ENCODE measurements at regions not wholly inside any gene's neighbourhood (a gene's known extent, or its start where the extent isn't known, plus 50 kb on each side); places are given as distances from the start of the nearest gene placed in this dataset.
A peak's percentile ranks its signal among the peaks of the same experiment; 100 is the strongest.

GRCh38 chr14:76974365-76974764 is 54.1 kb downstream of the IRF2BPL start:
- DNase-seq, result no peak

GRCh38 chr14:76971549-76971948 is 57.0 kb downstream of the IRF2BPL start:
- no peak for DNase-seq

DNA sequence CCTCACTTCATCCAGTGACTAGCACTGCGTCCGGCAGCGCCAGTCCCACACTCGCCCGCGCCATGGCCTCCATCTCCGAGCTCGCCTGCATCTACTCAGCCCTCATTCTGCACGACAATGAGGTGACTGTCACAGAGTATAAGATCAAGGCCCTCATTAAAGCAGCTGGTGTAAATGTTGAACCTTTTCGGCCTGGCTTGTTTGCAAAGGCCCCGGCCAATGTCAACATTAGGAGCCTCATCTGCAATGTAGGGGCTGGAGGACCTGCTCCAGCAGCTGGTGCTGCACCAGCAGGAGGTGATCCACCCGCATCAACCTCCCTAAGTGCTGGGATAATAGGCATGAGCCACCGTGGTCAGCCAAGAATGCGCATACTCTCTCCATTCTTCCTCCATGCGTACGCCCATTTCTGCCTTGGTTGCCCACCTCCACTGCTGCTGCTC is 59.9 kb downstream of the IRF2BPL start:
- no peak for DNase-seq

DNA sequence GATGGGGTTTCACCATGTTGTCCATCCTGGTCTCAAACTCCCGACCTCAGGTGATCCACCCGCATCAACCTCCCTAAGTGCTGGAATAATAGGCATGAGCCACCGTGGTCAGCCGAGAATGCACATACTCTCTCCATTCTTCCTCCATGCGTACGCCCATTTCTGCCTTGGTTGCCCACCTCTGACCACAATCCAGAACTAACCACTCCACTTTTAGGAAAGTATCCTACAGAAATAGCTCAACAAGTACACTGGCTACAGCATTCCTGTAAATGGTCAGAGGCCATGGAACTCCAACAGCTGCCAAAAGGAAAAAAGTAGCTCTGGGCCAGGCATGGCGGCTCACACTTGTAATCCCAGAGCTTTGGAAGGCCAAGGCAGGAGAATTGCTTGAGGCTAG is 60.7 kb downstream of the IRF2BPL start:
- DNase-seq, result no peak

- DNase-seq, result no peak
Measured at GRCh38 chr14:76965232-76965631, 63.3 kb downstream of the IRF2BPL start.

DNA sequence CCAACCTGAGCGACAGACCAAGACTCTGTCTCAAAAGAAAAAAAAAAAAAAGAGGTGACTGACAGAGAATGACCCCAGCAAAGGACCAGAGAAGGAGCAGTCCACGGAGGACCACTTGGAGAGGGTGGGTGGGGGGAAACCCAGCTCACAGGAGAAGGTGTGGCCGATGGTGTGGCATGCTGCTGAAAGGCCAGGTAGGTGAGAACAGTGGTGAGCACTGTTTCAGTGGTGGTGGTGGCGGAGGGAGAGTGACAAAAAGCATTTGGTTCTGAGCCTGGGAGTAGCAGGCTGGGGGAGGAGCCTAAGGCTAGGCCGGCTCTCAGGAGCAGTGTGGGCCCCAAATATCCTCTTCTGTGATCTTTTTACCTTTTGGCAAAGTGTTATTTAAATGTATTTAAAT is 63.8 kb downstream of the IRF2BPL start:
- DNase-seq, result no peak

- no peak for DNase-seq
Measured at GRCh38 chr14:76963372-76963771, 65.1 kb downstream of the IRF2BPL start.

- no peak for DNase-seq
Measured at GRCh38 chr14:76962303-76962660, 66.2 kb downstream of the IRF2BPL start.

DNA sequence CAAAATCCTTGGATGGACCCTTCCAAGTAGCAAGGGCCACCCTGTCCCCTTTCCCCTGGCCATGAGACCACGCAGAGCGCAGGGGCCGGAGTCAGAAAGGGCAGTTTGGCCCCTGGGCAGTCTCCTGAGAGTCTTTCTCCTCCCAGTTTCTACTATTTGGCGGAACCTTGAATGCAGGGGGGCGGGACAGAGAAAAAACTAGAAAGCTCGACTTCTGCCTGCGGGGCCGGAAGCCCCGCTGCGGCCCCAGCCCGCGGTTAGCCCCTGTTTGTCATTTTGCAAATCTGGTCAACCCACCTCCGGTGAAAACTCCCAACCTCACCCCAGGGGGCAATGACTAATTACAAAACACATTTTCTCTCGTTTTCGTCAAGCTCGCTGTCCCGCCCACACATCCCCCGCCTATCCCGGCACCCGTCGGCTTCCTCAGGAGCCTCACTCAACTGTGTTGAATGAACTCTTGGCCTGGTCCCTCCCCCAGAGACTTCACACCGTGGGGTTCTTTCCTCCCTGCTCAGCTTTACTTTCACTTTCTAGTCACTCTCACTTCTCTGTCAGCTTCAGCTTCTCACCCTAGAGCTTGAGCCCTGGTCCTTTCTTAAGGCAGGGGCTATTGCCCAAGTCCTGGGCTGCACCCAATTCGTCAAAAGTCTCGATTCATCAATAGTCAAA is 66.7 kb downstream of the IRF2BPL start:
- peak; percentile 98 for DNase-seq

DNA sequence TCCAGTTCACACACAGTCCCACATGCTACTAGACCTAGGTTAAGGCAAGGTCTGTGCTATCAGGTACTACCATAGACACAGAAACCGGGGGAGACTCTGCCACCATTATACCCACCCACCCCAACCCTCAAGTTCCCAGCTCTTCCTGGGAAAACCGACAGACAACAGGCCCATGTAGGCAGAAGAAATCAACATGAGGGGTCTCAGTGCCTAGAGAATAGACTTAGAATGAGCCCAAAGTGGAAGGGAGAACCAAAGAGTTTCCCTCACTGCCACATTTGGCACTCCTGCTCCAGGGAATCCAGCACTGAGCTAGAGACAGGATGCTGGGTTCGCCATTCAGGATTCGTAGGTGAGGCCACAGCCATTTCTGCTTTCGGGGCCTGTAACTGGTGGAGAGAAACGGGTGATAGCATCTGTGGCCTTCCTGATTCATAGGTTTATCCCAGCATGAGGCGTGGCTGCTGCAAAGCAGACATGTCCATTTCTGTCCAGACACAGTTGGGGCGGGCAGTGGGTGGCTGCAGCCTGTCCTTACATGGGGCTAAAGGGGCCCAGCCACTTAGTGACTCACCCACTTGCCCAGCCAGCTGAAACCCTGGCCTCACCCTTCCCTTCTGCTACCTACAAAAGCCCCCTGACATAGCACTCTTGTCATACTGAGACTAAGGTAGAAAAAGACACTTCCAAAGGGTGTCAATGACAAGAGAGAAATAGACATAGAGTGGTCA is 69.4 kb downstream of the IRF2BPL start:
- DNase-seq, result no peak

- no peak for DNase-seq
Measured at GRCh38 chr14:76958020-76958979, 70.2 kb downstream of the IRF2BPL start.

- no peak for DNase-seq
Measured at GRCh38 chr14:76957224-76957891, 71.2 kb downstream of the IRF2BPL start.

DNA sequence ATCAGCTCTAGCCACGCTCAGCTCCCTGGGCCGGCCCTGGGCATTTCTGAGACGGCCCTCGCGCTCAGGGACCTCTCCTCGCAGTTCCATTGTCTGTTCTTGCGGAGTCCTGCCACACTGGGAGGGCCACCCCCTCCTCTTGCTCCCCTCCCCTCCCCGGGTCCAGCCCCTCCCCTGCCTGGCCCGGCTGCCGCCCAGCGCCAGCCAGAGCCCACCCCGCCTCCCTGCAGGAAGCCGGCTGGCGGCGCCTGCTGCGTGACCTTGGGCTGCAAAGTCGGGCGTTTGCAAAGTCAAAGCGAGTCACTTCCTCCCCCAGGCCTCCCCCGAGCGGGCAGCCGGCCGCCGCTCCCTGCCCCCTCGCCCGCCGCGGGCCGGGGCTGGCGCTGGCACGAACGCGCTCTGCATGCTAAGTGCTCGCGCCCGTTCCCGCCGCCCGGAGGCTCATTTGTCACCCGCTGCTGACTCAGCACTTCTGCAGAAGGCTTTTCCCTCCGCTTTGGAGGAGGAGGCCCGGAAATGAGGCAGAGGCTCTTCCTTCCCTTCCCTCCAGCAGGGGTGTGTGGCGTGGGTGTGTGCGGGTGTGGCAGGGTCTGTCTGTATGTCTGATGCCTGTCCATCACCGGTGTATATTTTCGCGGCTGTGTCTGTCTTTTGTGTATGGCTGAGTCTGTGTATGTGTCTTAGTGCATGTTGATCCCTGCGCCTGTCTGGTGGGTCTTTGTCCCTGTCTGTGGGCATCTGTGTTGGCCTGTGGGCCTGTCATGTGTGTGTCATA is 72.0 kb downstream of the IRF2BPL start:
- DNase-seq, result peak; percentile 81

GRCh38 chr14:76955575-76956315 is 72.8 kb downstream of the IRF2BPL start:
- peak; percentile 53 for DNase-seq

GRCh38 chr14:76954394-76955190 is 73.9 kb downstream of the IRF2BPL start:
- DNase-seq, result no peak

GRCh38 chr14:76953311-76953945 is 75.1 kb downstream of the IRF2BPL start:
- peak; percentile 56 for DNase-seq

GRCh38 chr14:76951166-76951565 is 77.3 kb downstream of the IRF2BPL start:
- no peak for DNase-seq

GRCh38 chr14:76950055-76951020 is 78.2 kb downstream of the IRF2BPL start:
- DNase-seq, result no peak

- DNase-seq, result no peak
Measured at GRCh38 chr14:76948976-76949375, 79.5 kb downstream of the IRF2BPL start.
